BE2C (cell line): ENCODE measurements at regions not wholly inside any gene's neighbourhood (a gene's known extent, or its start where the extent isn't known, plus 50 kb on each side); places are given as distances from the start of the nearest gene placed in this dataset.

ENCODE experiments used
- DNase-seq: peaks from one replicate; pipeline ENCODE4 v3.0.0-alpha.2; 2020
- H3K27me3 ChIP-seq: fragments of 250-450 bp; sonication (Bioruptor Pico); 2 replicates; pipeline ENCODE4 v1.5.1; 2020; ENCODE audit warnings: mild to moderate bottlenecking
- H3K36me3 ChIP-seq: fragments of 250-450 bp; sonication (Bioruptor Pico); 2 replicates; pipeline ENCODE4 v1.5.1; 2020; ENCODE audit warnings: mild to moderate bottlenecking
- H3K4me1 ChIP-seq: fragments of 250-450 bp; sonication (Bioruptor Pico); 2 replicates; pipeline ENCODE4 v1.5.1; 2020
- H3K4me3 ChIP-seq: 2 replicates; pipeline ENCODE4 v1.5.1; 2011; ENCODE audit warnings: low read depth, low read length
- H3K9me3 ChIP-seq: fragments of 250-450 bp; sonication (Bioruptor Pico); 2 replicates; pipeline ENCODE4 v1.5.1; 2020
- TF ChIP-seq, protein P1 (sequence below): IDR thresholded peaks from 2 replicates; pipeline ENCODE4 v1.5.1; 2012; ENCODE audit warnings: mild to moderate bottlenecking, low read depth, low read length

DNA sequence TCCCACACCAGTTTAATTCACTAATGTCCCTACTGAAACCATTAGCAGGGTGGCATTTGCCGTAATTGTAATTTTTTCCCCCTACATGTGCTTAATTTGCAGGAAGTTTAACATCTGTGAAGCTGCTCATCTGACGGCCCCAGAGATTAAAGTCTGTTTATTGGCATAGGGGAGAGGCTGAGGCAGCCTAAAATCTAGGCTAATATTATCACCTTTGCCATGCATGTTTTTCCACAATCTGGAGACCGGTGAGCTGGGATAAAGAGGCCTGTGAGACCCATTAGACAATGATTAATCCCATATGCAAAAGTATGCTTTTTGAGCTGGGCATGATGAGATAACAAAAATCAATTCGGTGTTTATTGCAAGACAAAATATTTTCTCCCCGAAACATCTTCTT is 561.2 kb upstream of the ALCAM start:
- H3K4me3 ChIP-seq: no peak overlapping the region
- no peaks in the 10 kb centered on the region for H3K36me3 ChIP-seq
- no peaks in the 10 kb centered on the region for H3K9me3 ChIP-seq
- H3K27me3 ChIP-seq: no peaks in the 10 kb centered on the region
- no peaks in the 10 kb centered on the region; the same call in 1 of the 2 replicates for H3K4me1 ChIP-seq
- TF ChIP-seq, protein P1, sequence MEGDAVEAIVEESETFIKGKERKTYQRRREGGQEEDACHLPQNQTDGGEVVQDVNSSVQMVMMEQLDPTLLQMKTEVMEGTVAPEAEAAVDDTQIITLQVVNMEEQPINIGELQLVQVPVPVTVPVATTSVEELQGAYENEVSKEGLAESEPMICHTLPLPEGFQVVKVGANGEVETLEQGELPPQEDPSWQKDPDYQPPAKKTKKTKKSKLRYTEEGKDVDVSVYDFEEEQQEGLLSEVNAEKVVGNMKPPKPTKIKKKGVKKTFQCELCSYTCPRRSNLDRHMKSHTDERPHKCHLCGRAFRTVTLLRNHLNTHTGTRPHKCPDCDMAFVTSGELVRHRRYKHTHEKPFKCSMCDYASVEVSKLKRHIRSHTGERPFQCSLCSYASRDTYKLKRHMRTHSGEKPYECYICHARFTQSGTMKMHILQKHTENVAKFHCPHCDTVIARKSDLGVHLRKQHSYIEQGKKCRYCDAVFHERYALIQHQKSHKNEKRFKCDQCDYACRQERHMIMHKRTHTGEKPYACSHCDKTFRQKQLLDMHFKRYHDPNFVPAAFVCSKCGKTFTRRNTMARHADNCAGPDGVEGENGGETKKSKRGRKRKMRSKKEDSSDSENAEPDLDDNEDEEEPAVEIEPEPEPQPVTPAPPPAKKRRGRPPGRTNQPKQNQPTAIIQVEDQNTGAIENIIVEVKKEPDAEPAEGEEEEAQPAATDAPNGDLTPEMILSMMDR: no peak
- DNase-seq: no peak

DNA sequence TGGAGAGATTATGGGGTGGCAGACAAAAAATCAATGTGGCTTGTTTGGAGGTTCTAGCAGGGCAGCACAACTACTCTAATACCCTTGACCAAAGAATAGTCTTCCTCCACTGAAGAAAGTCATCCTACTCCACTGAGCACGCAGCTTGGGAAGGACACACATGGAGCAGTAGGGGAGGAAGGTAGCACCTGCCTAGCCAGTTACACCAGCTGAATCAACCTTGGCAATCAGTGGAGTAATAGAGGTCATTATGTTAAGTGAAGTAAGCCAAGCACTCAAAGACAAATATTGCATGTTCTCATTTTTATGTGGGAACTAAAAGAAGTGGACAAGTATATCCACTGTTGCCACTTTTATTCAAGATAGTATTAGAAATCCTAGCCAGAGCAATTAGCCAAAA is 555.8 kb upstream of the ALCAM start:
- no peaks in the 10 kb centered on the region for H3K27me3 ChIP-seq
- no peaks in the 10 kb centered on the region for H3K9me3 ChIP-seq
- no peaks in the 10 kb centered on the region for H3K4me1 ChIP-seq
- H3K36me3 ChIP-seq: no peaks in the 10 kb centered on the region
- H3K4me3 ChIP-seq: no peak overlapping the region
- no peak for DNase-seq
- TF ChIP-seq, protein P1: no peak

DNA sequence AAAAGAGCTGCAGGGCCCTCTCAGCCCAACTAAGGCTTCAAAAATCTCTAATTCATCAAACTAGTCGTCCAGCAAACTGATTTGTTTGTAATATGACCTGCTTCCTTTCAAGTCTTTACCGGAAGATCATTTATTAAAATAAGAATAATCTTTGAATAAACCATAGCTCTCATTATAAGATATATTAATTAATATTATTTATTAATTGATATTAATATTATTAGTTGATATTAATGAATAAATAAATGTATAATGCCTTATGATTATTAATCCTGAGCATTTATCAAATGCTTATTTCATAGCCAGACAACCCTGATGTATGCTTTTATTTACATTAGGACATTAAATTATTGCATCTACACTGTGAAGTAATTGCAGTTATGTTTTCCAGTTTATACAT is 550.7 kb upstream of the ALCAM start:
- TF ChIP-seq, protein P1: no peak
- no peaks in the 10 kb centered on the region; the same call in 1 of the 2 replicates for H3K9me3 ChIP-seq
- no peaks in the 10 kb centered on the region for H3K4me1 ChIP-seq
- no peak overlapping the region for H3K4me3 ChIP-seq
- no peaks in the 10 kb centered on the region for H3K27me3 ChIP-seq
- H3K36me3 ChIP-seq: no peaks in the 10 kb centered on the region
- no peak for DNase-seq

DNA sequence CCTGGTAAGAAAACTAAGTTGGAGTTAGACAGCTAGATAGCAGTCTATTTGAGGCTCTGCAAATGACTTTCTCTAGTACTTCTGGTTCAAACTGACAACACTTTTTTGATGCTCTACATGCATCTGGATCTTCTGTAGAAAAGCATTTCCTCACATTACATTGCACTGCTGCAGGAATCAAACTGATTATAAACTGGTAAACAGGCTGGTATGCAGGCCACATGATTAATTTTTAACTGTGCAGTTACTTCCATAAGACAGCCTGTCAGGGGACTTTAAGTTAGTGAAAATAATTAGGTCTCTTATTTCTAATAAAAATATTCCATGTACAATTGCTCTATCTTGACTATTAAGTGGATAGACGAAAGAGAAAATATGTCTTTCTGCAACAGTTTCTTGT is 550.0 kb upstream of the ALCAM start:
- TF ChIP-seq, protein P1: no peak
- H3K9me3 ChIP-seq: no peaks in the 10 kb centered on the region; the same call in 1 of the 2 replicates
- no peaks in the 10 kb centered on the region for H3K27me3 ChIP-seq
- H3K4me3 ChIP-seq: no peak overlapping the region
- no peak for DNase-seq
- H3K4me1 ChIP-seq: no peaks in the 10 kb centered on the region
- H3K36me3 ChIP-seq: no peaks in the 10 kb centered on the region

DNA sequence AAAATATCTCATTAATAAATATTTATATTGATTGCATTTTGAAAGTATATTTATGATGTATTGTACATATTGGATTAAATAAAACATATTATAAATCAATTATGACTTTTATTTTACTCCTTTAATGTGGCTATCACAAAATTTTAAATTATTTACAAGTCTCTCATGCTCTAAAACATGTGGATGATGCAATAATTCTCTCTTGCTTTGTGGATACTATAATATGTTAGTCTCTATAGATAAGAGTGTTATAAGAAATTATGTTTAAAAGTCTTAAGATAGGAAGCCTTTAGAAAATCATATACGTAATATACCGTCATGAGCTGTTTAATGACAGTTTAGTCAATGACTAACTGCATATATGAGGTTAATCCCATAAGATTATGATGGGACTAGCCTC is 547.4 kb upstream of the ALCAM start:
- no peak for DNase-seq
- Histone ChIP-seq H3K4me3 (no peak overlapping the region), H3K27me3 (no peaks in the 10 kb centered on the region), H3K4me1 (no peaks in the 10 kb centered on the region), H3K36me3 (no peaks in the 10 kb centered on the region), H3K9me3 (no peaks in the 10 kb centered on the region; the same call in 1 of the 2 replicates)
- TF ChIP-seq, protein P1: no peak

DNA sequence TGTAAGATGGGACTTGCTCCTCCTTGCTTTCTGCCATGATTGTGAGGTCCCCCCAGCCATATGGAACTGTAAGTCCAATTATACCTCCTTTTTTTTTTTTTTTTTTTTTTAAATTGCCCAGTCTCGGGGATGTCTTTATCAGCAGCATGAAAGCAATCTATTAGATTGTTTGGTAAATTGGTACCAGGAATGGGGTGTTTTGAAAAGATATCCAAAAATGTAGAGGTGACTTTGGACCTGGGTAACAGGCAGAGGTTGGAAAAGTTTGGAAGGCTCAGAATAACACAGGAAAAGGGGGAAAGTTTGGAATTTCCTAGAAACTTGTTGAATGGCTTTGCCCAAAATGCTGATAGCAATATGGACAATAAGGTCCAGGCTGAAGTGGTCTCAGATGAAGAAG is 545.8 kb upstream of the ALCAM start:
- Histone ChIP-seq H3K36me3 (no peaks in the 10 kb centered on the region), H3K4me1 (peaks cover 7% of the 10 kb centered on the region), H3K4me3 (no peak overlapping the region), H3K27me3 (no peaks in the 10 kb centered on the region), H3K9me3 (no peaks in the 10 kb centered on the region; the same call in 1 of the 2 replicates)
- TF ChIP-seq, protein P1: no peak
- DNase-seq: no peak
